GM19455 (cell line): ENCODE measurements at regions not wholly inside any gene's neighbourhood (a gene's known extent, or its start where the extent isn't known, plus 50 kb on each side); places are given as distances from the start of the nearest gene placed in this dataset.

Source experiments
- ATAC-seq: cut with Tn5 transposase; IDR thresholded peaks from one replicate; pipeline ENCODE4 v1.9.1; 2021; ENCODE audit not compliant: unreplicated experiment

DNA sequence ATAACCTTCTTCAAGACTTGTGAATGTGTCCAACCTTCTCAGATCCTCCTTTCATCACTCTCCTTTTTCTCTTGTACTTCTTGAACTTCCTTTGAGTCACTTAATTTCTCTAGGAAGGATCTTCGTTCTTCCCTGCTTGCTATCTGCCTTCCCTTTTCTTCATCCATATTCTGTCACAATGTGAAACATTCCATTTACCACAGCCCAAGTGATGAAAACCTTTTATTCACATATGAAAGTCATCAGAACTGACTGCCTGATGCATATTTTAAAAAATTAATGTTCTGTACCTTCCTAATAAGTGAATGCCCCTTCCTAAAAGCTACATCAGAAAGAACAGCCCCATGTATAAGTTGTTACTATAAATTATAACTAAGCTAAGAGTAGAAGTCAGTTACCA, 520.4 kb upstream of the LUZP2 start:
- no peak for ATAC-seq

DNA sequence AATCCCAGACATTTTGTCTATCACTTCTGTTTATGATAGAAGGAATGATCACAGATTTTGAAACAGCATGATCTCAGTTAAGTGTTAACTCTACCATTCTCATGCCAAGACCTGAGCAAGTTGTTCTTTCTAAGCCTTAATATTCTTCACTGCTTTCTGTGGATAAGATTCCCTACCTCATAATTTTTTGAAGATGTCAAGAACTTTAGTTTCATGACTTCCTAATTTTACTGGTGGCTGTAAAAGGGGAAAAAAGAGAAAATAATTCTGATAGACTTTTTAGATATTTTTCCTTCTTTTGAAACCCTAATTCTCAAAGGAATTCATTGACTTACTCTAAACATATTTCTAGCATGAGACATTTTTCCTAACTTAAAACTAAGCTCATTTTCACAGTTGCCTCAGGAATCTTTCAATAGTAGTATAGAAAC, 520.0 kb upstream of the LUZP2 start:
- ATAC-seq = no peak

DNA sequence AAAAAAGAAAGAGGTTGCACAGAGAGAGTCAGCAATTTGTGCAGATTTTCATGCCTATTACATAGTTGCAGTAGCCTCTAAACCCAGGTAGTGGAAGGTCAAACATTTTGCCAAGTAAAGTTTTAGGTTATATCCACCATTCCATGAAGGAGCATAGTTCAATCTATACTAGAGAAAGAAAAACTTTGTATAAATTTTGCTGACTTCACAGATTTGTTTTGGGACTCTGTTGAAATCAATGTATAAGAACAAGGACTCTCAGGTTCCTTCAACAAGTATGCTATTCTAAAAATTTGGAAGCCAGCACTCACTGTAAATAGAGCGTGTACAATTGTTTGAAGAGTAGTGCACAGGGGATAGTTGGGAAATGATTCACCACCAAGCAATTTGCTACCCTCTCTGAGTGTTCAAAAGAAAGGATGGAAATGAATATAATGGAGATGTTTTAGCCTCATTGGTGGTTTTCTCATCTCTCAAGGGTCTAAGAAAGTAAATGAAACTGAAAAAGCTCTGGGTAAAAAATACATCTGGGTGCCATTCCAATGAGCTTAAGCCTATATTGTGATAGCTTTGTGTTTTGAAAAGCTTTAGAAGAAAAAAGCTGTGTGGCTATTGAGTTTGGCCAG, 508.4 kb upstream of the LUZP2 start:
- ATAC-seq = no peak

DNA sequence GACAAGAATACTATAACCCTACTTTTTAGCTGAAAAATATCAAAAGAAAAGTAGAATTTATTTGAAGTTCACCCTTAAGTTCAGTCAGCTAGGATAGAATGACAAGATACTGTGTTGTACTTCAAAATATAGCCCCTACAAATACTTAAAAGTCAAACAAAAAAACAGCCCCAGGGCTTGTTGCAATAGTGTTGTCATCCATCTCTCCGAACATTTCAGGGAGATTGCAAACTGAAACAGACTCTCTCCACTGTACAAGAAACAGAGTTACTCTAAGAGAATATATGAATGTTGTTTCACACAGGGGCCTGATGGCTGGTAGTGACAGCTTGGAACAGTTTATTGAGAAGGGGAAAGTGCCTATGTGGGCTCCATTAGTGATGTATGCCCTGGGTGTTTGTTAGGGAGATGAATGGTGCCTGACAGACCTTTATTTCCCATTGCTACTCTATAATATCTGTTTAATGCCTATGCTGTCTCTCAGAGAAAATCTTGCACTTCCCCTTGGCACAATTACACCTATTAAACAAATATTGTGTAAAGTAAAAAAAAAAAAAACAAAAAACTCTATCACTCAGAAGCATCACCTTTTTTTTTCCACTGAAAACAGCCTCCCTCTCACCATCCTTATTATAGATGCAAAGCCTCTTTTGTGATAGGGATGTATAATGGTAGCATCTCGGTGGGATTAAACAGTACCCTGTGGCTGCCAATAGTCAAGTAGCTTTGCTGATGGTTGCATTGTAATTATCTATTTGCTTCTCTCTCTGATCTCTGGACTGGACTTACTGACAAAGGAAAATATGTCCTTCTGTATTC, 506.3 kb upstream of the LUZP2 start:
- ATAC-seq = no peak

DNA sequence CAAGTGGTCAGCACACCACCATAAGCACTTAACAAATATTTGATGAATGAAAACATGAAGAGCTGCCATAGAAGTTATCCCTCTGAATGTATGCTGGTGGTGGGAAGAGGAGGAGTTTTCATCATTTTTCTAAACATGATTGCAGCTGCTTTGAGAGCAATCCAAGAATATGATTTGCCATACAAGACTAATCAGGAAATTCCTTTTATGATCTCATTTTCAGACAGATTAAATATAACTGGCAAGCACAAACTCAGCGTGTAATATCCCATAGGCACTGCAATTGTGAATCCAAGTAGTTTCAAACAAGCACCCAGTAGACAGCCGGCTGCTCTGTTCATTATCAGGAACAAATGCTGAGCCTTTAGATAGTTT, 505.7 kb upstream of the LUZP2 start:
- ATAC-seq = no peak

DNA sequence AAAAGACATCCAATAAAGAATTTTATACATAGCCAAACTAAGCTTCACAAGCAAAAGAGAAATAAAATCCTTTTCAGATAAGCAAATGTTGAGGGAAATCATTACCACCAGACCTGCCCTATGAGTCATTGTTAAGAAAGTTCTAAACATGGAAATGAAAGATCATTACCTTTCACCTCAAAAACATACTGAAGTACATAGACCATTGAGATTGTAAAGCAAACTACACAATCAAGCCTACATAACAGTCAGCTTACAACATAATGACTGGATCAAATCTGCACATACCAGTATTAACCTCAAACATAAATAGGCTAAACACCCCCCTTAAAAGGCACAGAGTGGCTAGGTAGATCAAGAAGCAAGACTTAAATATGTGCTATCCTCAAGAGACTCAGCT, 501.0 kb upstream of the LUZP2 start:
- no peak for ATAC-seq

DNA sequence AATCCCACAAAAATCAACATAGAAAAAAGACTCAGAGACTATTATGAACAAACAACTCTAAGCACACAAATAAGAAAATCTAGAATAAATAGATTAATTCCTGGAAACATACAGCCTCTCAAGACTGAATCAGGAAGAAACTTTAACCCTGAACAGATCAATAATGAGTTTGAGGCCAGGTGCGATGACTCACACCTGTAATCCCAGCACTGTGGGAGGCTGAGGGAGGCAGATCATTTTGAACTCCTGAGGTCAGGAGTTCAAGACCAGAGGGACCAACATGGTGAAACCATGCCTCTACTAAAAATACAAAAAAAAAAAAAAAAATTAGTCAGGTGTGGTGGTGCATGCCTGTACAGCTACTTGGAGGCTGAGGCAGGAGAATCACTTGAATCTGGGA, 499.5 kb upstream of the LUZP2 start:
- ATAC-seq = no peak

DNA sequence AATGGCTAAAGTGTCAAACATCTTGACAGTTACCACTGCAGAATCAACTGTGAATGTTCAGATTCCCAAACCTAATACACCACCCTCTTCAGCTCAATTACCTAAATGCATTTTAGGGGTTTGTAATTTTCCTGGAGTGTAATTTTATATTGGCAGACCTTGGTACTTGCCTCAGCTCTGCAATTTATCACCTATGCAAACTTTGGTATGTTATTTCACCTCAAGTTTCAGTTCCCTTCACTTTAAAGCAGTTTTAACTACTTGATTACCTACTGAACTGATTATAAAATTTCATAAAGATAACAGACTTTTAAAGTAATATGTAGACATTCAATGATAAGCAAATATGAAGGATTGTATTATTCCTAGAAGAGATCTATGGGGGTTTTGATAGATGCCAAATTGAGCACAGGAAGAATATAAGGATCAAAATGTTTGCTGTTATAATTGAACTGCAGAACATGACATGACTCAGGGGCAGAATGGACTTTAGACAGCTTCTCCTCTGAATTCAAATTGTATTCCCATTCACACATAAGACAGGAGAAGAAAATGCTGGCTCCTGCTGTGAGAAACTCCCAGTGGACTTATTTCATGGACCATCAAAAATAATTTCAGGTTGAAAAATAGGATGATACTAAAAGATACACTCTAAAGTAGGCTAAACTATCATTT, 491.5 kb upstream of the LUZP2 start:
- no peak for ATAC-seq

DNA sequence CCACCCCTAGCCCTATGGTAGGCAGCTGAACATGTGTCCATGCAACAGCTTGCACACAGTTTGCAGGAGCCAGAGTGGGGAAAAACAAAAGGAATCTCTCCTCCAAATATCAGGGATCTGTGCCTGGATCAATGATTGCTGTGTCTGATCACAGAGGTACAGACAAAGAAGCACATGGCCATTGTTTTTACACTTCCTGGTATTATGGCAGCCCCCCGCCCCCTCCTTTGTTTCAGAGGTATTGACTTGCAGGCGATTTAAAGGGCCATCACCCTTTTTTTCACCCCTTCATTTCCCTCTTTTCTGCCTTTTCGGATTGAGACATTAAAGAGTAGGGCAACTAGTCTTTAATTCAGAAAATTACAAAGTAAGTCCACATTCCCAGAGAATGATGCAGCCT, 453.0 kb upstream of the LUZP2 start:
- no peak for ATAC-seq

DNA sequence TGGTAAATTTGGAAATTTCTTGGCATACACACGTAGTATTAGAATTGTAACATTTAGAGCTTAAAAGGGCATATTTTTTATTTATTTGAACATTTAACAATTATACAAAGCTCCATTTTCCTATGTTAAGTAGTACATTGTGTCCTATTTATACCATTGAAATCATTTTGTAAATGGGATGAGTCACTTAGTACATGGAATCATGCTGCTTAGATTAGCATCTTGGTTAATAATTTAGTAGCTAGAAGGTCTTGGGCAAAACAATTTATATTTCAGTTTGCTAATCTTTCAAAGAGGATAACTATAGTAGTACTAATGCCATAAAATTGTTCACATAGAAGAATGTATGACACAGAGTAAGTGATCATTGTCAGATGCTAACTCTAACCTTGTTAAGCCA, 450.1 kb upstream of the LUZP2 start:
- ATAC-seq = no peak

DNA sequence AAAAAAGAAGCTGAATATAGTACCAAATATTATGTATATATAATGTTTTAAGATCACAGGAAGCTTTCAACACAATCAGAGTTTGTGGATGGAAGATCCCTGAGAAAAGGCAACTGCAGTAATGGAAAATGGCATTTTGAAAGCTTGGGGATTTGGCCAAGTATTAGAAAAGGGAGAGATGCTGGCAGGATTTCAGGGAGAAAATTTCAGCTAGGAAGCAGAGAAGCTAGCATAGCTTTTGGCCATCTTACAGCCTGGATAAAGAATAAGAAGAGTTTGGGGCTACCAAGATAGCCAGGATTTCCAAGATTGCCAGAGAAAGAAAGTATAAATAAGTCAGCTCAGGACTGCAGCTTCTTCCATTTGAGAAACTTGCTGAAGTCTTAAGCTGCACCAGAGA, 440.8 kb upstream of the LUZP2 start:
- ATAC-seq = no peak

DNA sequence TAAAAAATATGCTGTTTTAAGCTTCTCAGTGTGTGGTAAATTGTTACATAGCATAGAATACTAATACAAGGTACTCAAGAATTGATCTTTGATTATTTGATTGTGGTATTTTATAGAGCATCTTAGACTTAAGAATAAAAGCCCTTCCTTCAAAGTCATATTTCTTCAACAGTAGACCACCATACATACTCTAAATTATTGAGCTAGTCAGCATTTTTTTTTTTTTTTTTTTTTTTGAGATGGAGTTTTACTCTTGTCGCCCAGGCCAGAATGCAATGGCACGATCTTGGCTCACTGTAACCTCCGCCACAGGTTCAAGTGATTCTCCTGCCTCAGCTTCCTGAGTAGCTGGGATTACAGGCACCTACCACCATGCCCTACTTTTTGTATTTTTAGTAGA, 436.7 kb upstream of the LUZP2 start:
- no peak for ATAC-seq

DNA sequence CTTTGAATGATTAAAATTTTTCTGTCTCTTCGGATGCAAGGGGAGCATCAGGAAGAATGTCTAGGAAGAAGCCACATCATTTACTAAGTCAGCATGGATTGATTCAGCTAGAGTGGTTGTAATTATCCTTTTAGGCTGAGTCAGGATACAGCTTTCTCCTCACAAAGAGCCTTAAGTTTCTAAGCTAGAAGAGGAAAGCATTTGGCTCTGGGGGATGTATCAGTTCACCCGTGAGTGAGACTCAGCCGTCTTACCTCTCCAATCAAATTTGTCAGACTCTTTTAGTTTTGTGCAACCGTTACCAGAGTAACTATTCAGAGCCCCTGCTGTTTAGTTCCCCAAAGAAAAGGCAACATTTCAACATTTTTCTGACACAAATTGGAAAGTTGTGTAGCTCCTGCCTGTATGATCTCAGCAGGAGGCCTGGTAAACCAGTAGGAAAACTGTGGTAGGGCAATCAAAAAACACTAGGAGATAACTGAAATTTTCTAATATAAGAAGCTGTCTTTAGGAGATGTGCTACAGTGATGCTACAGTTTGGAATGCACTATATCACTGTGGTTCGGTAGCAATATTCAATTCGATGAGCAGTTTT, 432.4 kb upstream of the LUZP2 start:
- no peak for ATAC-seq

DNA sequence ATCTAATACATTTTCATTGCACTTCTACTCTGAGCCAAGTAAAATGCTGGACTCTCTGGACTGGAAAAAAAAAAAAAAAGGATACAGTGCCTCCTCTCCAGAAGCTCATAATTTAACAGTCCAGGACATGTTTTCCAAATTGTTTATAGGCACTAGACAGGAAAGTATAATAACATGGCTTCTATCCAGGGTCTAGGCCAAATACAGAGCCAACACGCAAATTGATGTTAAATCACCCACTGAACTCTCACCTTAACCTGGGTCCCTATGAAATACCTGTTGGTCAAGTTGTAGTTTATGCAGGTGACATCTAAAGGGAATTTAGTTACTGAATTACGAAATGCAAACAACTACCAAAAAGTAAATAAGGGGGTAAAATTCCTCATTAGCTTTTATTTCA, 428.7 kb upstream of the LUZP2 start:
- no peak for ATAC-seq

DNA sequence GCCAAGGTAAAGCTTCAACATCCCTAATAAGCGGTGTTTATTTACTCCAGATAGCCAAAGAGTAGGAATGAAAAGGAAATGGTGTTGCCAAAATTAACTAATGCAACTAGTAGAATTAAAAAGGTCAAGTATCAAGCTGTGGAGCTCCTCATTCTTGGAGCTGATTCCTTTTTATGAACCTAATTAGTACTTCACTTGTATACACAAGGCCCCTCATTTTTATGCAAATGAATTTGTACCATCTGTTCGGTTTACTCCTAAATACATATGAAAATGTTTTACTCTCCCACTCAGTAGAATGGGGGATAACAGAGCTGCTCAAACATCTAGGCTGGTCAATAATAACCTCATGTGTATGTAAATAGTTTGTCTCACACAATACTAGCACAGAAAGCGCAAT, 426.4 kb upstream of the LUZP2 start:
- no peak for ATAC-seq

DNA sequence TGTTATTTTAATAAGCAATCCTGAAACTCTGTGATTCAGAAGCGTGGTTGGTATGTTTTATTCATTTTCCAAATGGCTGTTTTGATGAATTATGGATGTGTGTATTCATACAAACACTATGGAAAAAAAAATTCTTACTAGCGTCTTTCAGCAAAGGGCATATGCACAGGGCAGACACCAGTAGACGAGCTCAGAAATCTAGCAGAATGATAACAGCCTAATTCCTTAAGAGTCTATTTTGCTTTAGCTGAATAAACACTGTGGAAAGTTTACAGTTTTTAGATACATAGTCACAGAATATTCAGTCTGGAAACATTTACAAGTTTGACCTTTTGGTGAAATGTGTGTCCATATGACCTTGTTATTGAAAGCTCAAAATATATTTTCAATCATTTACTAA, 418.8 kb upstream of the LUZP2 start:
- no peak for ATAC-seq

DNA sequence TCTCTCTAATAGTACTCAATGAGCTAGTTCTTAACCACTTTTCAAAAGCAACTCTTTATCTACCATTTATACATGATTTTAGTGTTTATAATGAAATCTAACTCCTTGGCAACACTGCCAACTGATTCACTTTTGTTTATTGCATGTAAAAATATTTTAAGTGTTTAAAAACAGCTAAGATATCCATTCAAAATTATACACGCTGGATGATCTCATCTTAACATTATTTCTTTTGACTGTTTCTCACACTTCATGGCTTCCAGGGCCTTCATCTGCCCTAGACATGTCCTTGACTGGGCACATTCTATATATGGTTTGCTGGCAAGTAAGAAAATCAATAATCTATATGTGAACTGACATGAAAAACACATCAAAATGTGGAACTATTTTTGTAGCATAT, 414.6 kb upstream of the LUZP2 start:
- ATAC-seq = no peak

DNA sequence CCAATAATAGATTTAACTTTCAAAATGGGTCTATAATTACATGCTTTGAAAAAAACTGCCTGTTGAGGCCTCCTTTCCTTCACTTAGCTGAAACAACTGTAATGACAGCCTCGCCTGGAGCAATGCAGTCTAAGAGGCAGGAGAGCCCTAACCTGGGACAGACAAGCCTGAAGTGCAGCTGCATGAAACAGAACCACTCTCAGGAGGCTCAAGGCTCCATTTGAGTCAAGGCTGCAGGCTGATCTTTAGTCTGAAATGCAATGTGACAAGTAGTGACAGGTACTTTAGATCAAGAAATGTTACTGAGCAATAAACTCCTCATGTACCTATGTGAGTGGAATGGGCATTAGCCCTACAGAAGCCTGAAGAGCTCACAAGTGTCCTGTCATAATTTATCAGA, 414.0 kb upstream of the LUZP2 start:
- no peak for ATAC-seq

DNA sequence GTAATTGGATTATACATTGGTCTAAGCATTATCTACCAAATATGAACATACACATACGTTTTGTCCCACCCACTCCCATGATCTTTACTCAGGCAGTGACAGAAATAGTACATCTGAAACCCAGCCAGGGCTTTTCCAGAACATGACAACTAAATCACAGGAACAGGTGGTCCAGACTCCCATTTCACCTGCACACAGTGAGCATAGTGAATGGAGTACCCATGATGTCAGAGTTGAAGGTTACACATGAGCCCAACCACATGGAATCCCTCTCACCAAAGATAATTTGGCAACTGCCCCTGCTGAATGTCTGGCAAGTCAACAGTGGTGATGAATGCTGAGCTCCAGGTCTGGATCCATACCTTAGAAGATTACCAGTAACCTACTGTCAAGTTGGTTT, 411.9 kb upstream of the LUZP2 start:
- no peak for ATAC-seq

DNA sequence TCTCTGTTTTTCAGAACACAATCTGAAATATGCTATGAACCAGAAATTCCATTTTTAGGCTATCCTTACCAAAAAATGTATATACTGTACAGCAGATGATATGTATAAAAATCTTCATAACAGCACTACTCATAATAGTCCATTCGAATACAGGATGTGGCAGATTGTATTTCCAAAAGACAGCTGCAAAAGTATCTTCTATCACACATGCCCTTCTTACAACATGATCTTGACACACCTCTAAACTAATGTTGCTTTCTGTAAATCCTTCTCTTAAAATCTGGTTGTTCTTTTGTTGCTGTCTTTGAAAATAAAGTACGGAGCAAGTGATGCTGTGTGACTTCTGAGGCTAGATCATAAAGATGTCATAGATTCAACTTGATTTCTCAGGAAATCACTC, 409.9 kb upstream of the LUZP2 start:
- ATAC-seq = no peak

DNA sequence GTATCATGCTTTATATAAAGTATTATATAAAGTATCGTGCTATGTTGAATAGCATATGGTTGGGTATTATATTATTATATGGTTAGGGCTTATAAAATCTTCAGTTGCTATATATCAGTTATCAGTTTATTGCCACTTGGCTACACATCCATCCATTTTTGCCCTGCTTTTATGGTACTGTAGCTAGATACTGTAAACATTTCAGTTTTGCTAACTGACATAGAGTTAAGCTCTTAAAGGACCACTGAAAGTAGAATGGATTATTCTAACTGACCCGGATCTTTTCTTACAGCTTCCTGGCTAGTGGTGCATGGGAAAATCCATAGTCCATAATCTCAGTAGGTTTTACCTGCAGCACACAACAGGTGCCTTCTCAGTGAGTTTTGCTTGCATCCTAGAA, 405.3 kb upstream of the LUZP2 start:
- no peak for ATAC-seq

DNA sequence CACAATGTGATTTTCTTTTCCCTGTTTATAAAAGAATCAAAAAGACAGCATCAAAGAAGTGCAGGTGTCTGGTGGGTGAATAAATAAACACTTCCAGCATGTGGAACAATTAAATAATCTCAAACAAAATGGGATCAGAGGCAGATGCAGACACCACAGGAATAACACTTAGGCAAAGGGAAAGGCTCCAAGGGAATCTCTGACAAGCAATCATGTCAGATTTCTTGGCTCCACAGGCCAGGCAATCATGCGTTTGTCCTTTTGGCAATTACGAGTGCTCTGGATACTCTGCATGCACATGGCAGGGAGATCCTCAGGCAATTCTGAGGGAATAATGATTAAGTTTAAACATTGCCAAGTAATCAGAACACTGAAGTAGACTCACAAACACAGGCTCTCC, 403.5 kb upstream of the LUZP2 start:
- ATAC-seq = no peak
